Endothelial cell of umbilical vein (primary cell): ENCODE measurements at regions not wholly inside any gene's neighbourhood (a gene's known extent, or its start where the extent isn't known, plus 50 kb on each side); places are given as distances from the start of the nearest gene placed in this dataset.

Experiments
- BruUV-seq: library from RNA; stranded (reverse); fragments of 400-500 nt; replicated peaks from 2 replicates; lab custom pipeline; 2021; lab: Mats Ljungman, UMichigan
- CTCF ChIA-PET: fragments of 300-600, 350-600 bp; sonication (Branson Sonifier 250); formaldehyde crosslinking; loops from one replicate; lab custom pipeline; 2021; ENCODE audit warnings: antibody characterized with exemption, inconsistent platforms; lab: Charles Lee
- POLR2A ChIA-PET: fragments of 300-600, 350-600 bp; sonication (Branson Sonifier 250); formaldehyde crosslinking; loops from one replicate; lab custom pipeline; 2021; ENCODE audit warnings: antibody characterized with exemption, inconsistent platforms; lab: Charles Lee
- DNase-seq: peaks from one replicate; pipeline ENCODE4 v3.0.0-alpha.2; 2011; ENCODE audit warnings: low read depth, low spot score
- FAIRE-seq: peaks from 2 replicates; lab custom pipeline; 2011; peaks lifted over from hg19 to GRCh38; lab: Jason Lieb, UNC
- H2AFZ ChIP-seq: 2 replicates; pipeline ENCODE4 v1.6.0; 2012; ENCODE audit warnings: low read depth, low read length, control low read depth, inconsistent platforms
- H3K27ac ChIP-seq: 2 replicates; pipeline ENCODE4 v1.5.1; 2011; ENCODE audit warnings: low read depth, mild to moderate bottlenecking, control low read depth, low read length, moderate library complexity; ENCODE audit not compliant: insufficient read depth
- H3K27me3 ChIP-seq, 2 experiments: 2 replicates each; pipeline versions ENCODE4 v1.6.0 to v1.6.1; 2011; ENCODE audit warnings: low read length in 2 of 2, mixed read lengths in 1 of 2; ENCODE audit not compliant: control insufficient read depth in 2 of 2, insufficient read depth in 2 of 2
- H3K36me3 ChIP-seq, 2 experiments: 2 replicates in 1 of 2; 3 replicates in 1 of 2; pipeline ENCODE4 v1.5.1; 2011; ENCODE audit warnings: low read length in 2 of 2, mild to moderate bottlenecking in 1 of 2, moderate library complexity in 1 of 2; ENCODE audit not compliant: control insufficient read depth in 2 of 2, insufficient read depth in 2 of 2; ENCODE audit errors: extremely low read depth in 1 of 2
- H3K4me1 ChIP-seq: 3 replicates; pipeline ENCODE4 v1.5.1; 2011; ENCODE audit warnings: mild to moderate bottlenecking, low read length; ENCODE audit not compliant: control insufficient read depth, insufficient read depth; ENCODE audit errors: extremely low read depth
- H3K4me2 ChIP-seq: 2 replicates; pipeline ENCODE4 v1.6.1; 2011; ENCODE audit warnings: low read length, control low read depth, mixed read lengths; ENCODE audit not compliant: insufficient read depth
- H3K4me3 ChIP-seq, 3 experiments: fragments of 200-600 bp in 1 of 3; sonication (generic), shearing (Covaris generic) in 1 of 3; replicated peaks in 1 of 3; 2 replicates each; pipeline ENCODE4 v1.5.1; 2011 to 2016; ENCODE audit warnings: control low read depth in 3 of 3, low read length in 3 of 3, mild to moderate bottlenecking in 2 of 3, inconsistent platforms in 1 of 3, low read depth in 1 of 3, moderate library complexity in 1 of 3; ENCODE audit not compliant: insufficient read depth in 1 of 3
- H3K79me2 ChIP-seq: 2 replicates; pipeline ENCODE4 v1.6.0; 2012; ENCODE audit warnings: low read length, inconsistent platforms; ENCODE audit not compliant: control insufficient read depth, insufficient read depth
- H3K9ac ChIP-seq: replicated peaks from 2 replicates; pipeline ENCODE3; 2011; ENCODE audit warnings: low read length, control low read depth; ENCODE audit not compliant: insufficient read depth; ENCODE audit errors: extremely low read depth
- H3K9me1 ChIP-seq: replicated peaks from 3 replicates; pipeline ENCODE4 v1.6.0; 2011; ENCODE audit warnings: mild to moderate bottlenecking, low read length; ENCODE audit not compliant: control insufficient read depth, insufficient read depth; ENCODE audit errors: extremely low read depth
- H3K9me3 ChIP-seq: replicated peaks from 2 replicates; pipeline ENCODE4 v1.5.1; 2012; ENCODE audit warnings: low read length, inconsistent platforms; ENCODE audit not compliant: control insufficient read depth, insufficient read depth
- H4K20me1 ChIP-seq: replicated peaks from 2 replicates; pipeline ENCODE3; 2011; ENCODE audit warnings: mild to moderate bottlenecking, low read length; ENCODE audit not compliant: control insufficient read depth, insufficient read depth; ENCODE audit errors: extremely low read depth
- CTCF ChIP-seq, 2 donors: IDR thresholded peaks; 1 replicate in 1 of 2; 2 replicates in 1 of 2; pipeline ENCODE4 v1.5.1; 2011; ENCODE audit warnings: low read length in 2 of 2, mild to moderate bottlenecking in 2 of 2, moderate library complexity in 2 of 2, control low read depth in 1 of 2, inconsistent platforms in 1 of 2, low read depth in 1 of 2; ENCODE audit not compliant: insufficient read depth in 1 of 2; ENCODE audit errors: extremely low read depth in 1 of 2
- EZH2 ChIP-seq: IDR thresholded peaks from 2 replicates; pipeline ENCODE4 v1.6.1; 2012; ENCODE audit warnings: borderline replicate concordance, low read depth, mild to moderate bottlenecking, moderate library complexity, low read length, inconsistent platforms; ENCODE audit not compliant: severe bottlenecking
- FOS ChIP-seq: IDR thresholded peaks from 2 replicates; pipeline ENCODE4 v1.6.1; 2011; ENCODE audit warnings: mild to moderate bottlenecking, low read length, moderate library complexity, borderline replicate concordance; ENCODE audit not compliant: insufficient read depth
- GATA2 ChIP-seq: IDR thresholded peaks from 2 replicates; pipeline ENCODE4 v1.7.0; 2011; ENCODE audit warnings: low read depth, mild to moderate bottlenecking, moderate library complexity, mixed read lengths, low read length; ENCODE audit not compliant: insufficient read length, insufficient read depth
- JUN ChIP-seq: IDR thresholded peaks from 2 replicates; pipeline ENCODE4 v1.6.1; 2011; ENCODE audit warnings: borderline replicate concordance, low read depth; ENCODE audit not compliant: insufficient read length, insufficient read depth
- MYC ChIP-seq: IDR thresholded peaks from one replicate; pipeline ENCODE4 v1.6.1; 2011; ENCODE audit warnings: mild to moderate bottlenecking, low read depth, low read length
- POLR2A ChIP-seq: IDR thresholded peaks from 2 replicates; pipeline ENCODE4 v1.6.1; 2012; ENCODE audit warnings: low read depth, mild to moderate bottlenecking, control low read depth, low read length
- POLR2AphosphoS5 ChIP-seq: IDR thresholded peaks from 2 replicates; pipeline ENCODE4 v1.6.1; 2012; ENCODE audit warnings: low read depth, mild to moderate bottlenecking, control low read depth, low read length, moderate library complexity; ENCODE audit not compliant: insufficient read depth
- dilution Hi-C: fragments of 300-500 bp; cut with MboI; formaldehyde crosslinking; loops from one replicate; pipeline ENCODE4 v1.15.0; 2019; ENCODE audit warnings: low sequenced_read_pairs; ENCODE audit not compliant: extremely low pct_ligation_motif_present
- intact Hi-C: fragments of 100-400 bp; cut with micrococcal nuclease; formaldehyde crosslinking; loops from one replicate; pipeline ENCODE4 v1.10.0; 2022
- TF ChIP-seq, protein P1 (sequence below): IDR thresholded peaks from 2 replicates; pipeline ENCODE4 v1.6.1; 2011; ENCODE audit not compliant: insufficient read depth, insufficient read length

GRCh38 chr6:121550491-121551010 lies 115.1 kb downstream of the GJA1 start:
- Histone ChIP-seq H3K4me2 (no peak overlapping the region), H3K4me1 (no peaks in the 10 kb centered on the region), H3K9me3 (no peaks in the 10 kb centered on the region), H3K9me1 (no peaks in the 10 kb centered on the region), H2AFZ (no peak overlapping the region), H3K27ac (no peak overlapping the region), H3K27me3 (no peaks in the 10 kb centered on the region), H3K9ac (no peak overlapping the region), H4K20me1 (no peaks in the 10 kb centered on the region), H3K79me2 (no peaks in the 10 kb centered on the region), H3K36me3 (no peaks in the 10 kb centered on the region), H3K4me3 (no peak overlapping the region)
- CTCF ChIA-PET = no interaction called here
- POLR2A ChIA-PET = no interaction called here
- FAIRE-seq (no peak), DNase-seq (no peak)
- TF ChIP-seq POLR2A = no peak
- TF ChIP-seq, protein P1, sequence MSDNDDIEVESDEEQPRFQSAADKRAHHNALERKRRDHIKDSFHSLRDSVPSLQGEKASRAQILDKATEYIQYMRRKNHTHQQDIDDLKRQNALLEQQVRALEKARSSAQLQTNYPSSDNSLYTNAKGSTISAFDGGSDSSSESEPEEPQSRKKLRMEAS = no peak
- TF ChIP-seq MYC = no peak
- TF ChIP-seq POLR2AphosphoS5 = no peak
- no peak for TF ChIP-seq JUN
- TF ChIP-seq CTCF (IDR thresholded peaks at IDR 0.05; ENCODE audit: extremely low read depth in 1 of 2, insufficient read depth in 1 of 2, low read depth in 1 of 2, low read length in 2 of 2) = no peak
- no peak for TF ChIP-seq GATA2
- TF ChIP-seq EZH2 = no peak
- TF ChIP-seq FOS = no peak
- BruUV-seq = no TSS peak
- dilution Hi-C loops (no loop called here), intact Hi-C loops (no loop called here)
